Daoy (cell line): ENCODE measurements at regions not wholly inside any gene's neighbourhood (a gene's known extent, or its start where the extent isn't known, plus 50 kb on each side); places are given as distances from the start of the nearest gene placed in this dataset.
A peak's percentile ranks its signal among the peaks of the same experiment; 100 is the strongest.

Source experiments
- DNase-seq: peaks from one replicate; pipeline ENCODE4 v3.0.0-alpha.2; 2015; ENCODE audit warnings: low read depth

DNA sequence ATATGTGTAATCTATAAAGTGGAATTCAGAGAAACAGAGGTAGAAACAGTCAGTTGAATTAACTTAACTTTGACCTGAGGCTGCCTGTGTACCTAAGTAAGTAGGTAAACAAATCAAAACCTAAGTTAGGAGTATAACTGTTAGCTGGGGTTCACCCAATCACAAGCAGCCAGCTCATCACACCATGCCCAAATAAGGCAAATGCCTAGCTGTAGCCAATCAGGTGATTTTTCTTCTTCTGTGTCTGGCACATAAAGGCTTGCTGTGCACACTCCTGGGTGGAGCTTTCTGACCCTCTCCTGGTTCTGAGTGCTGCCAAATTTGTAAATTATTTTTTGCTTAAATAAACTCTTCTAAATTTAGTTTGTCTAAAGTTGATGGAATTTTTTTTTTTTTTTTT, 54.7 kb upstream of the TRIM39 start:
- no peak for DNase-seq

DNA sequence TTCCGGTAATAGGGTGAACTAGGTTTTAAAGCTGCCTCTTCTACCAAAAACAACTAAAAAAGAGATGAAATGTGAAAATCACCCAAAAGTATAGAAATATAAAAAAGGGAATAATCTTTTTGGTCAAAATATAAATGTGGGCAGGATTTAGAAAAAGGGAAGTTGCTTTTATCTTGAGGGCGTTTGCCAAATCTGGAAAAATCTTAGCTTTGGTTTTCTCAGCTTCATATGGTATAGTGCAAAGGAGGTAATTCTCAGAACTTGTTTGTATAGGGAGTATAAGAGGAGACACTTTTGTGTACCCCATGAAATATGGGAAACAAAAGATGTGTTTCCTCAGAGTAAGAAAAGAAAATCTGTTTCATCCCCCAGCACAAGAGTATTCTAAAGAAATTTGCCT, 54.2 kb upstream of the TRIM26 start:
- DNase-seq, result no peak

DNA sequence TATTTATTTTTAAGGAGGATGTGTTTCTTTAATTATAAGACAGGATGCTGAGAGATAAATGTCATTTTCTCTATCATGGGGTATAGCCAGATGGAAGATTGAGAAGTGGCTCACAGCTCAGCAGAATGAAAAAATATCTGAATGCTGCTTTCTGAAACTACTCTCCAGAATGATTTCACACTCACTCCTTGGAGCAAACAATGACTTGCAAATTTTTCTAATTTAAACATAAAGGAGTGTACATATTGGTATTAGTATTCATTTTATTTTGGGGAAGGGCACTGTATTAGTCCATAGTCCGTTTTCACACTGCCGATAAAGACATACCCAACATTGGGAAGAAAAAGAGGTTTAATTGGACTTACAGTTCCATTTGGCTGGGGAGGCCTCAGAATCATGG, 52.4 kb upstream of the TRIM26 start:
- DNase-seq, result no peak

DNA sequence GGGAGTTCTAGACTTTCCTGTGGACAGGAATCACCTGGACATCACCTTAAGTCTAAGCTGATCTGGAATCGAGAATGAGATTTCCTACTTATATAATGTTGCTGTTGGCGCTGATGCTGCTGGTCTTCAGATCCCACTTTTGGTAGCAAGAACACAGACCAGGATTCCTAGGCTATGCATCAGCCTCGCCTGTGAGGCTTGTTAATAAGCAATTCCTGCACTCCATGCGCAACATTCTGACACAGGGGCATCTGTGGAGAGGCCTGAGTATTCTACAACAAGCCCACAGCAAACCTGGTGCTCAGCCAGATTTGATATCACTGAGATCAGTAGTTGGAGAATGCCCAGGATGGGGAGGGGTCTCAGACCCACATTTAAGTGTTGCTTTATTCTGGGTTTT, 52.0 kb upstream of the TRIM26 start:
- DNase-seq, result no peak

DNA sequence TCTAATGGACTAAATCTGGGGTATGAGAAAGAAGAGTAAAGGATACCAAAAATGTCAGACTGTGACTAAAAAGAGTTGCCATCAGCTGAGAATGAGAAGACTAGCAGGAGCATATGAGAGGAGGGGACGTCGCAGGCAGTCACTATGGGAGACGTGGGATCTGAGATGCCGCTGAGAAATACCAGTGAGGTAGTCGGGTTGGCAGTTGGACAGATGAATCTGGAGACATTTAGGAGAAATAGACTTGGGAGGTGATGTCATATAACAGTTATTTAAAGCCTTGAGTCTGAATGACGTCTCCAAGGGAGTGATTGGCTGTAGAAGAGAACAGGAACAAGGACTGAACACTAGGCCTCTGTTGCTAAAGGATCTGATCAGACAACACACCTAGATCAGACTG, 51.5 kb upstream of the TRIM26 start:
- DNase-seq, result no peak

DNA sequence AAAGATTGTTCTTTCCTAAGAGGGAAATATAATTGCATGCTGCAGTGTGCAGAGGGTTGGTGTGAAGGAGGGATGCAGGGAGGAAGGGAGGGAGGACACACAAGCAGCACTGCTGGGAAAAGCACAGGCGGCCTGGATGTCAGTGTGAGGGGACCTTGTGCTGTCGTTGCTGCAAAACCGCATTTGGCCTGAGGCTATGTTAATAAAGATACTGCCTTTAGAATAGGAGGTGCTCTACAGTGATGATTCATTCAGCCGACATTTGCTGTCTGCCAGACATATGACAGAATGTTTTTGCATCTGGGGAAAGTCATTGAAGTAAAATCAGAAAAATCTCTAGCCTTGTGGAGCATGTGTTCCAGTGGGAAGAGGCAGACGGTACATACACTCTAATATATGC, 50.5 kb upstream of the TRIM26 start:
- DNase-seq, result peak; percentile 90
